Pons (tissue), 1 donor: ENCODE measurements at regions not wholly inside any gene's neighbourhood (a gene's known extent, or its start where the extent isn't known, plus 50 kb on each side); places are given as distances from the start of the nearest gene placed in this dataset.

Source experiments
- DNase-seq: peaks from one replicate; pipeline ENCODE4 v3.0.0-alpha.2; 2016; ENCODE audit warnings: low spot score

DNA sequence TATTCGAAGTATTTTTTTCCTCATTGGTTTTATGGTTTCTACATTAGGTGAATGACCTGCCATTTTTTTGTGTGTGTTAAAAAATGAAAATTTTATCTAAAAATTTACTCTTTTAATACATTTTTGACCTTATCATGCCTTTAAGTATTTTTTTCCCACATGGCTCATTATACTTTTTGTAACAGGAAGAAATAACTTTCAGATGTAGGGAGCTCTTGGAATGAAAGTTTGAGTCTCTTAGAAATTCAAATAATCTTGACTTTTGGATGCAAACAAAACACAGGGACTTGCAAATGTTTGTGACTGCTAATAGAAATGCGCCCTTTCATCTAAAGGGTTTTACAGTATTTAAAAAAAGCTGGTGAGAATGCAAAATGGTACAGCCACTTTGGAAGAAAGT is 457.9 kb downstream of the KLF5 start:
- no peak for DNase-seq

DNA sequence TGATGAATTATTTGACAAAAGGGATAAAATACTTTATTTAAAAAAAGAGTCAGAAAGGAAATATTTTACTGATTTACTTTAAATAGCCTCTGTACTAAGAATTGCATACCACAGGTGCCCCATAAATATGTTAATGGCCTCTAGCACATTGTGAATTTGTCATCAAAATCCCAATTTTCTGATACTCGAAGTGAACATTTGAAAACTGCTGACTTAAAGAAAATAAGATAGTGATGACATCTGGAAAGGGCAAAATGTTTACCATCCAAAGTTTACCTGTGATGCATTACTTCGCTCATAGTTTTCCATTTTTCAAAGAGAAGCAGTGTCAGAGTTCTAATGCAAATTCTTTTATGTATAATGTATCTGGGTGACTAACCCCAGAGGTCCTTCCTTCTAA is 455.4 kb downstream of the KLF5 start:
- no peak for DNase-seq

DNA sequence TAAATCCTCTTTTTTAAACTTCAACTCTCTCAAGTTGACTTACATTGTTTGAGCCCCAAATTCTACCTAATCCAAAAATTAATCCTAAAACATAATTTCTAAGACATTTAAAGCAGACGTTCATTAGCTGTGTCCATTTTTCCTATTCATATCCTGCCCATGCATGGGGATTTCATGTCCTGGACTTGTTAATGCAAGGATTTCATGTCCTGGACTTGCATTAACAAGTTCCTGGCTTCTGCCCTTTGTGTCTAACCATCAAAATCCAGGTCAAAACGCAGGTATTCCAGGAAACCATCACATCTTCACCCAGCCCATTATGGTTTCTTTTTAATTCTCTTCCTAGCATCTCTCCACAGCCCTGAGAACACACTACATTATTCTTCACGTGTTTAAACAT is 454.9 kb downstream of the KLF5 start:
- DNase-seq = no peak

- no peak for DNase-seq
Observed at GRCh38 chr13:73508841-73509240, 450.0 kb downstream of the KLF5 start.

DNA sequence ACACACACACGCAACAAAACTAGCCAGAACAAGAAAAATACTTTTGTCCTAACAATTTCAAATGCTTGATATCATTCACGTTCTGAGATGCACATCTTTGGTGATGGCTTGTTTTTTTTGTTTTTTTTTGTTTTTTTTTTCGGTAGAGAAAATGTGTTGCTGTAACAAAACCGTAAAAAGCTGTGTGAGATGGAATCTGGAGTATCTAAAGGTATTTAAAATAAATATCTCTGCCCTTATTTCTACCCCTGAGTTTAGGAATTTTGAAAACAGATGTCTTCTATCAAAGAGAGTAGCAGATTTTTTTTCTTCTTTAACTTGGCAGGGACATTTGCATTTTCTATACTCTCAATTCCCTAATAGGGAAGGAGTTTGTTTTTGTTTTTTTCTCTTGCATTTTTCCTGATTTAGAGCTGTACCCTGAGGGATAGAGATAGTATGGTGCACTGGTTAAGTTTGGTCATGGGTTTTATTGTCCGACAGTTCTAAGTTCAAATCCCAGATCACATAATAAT is 446.6 kb downstream of the KLF5 start:
- DNase-seq = no peak

DNA sequence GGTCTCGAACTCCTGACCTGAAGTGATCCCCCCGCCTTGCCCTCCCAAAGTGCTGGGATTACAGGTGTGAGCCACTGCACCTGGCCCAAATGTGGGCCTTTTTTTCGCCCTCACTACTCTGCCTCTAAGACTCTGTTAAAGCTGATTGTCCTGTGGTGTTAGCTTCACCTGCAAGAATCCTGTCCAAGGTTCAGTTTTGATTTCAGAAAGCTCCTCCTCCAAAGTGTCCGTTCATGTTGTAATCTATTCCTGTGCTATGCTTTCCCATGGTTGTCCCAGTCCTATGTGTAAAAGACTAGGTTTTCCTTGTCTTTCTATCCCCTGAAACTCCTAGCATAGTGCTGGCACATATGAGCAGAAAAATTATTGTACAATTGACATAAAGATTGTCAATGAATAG is 440.9 kb downstream of the KLF5 start:
- no peak for DNase-seq

DNA sequence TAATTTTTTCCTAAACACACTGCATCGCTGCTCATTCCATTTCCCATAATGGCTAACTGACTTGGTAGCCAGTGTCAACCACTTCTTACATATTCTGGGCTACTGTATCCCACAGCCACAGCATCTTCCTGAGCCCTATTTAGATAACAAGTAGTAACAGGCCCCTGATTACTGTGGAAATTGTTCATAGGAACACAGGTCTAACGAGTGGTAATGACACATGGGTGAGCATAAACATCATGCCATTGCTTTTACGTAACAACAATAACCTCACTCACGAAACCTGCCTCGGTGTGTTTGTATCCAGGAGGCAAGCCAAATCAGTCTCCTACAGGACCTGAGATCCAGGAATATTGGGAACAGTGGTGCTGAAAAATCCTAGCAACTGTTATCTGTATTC is 438.6 kb downstream of the KLF5 start:
- DNase-seq = no peak

DNA sequence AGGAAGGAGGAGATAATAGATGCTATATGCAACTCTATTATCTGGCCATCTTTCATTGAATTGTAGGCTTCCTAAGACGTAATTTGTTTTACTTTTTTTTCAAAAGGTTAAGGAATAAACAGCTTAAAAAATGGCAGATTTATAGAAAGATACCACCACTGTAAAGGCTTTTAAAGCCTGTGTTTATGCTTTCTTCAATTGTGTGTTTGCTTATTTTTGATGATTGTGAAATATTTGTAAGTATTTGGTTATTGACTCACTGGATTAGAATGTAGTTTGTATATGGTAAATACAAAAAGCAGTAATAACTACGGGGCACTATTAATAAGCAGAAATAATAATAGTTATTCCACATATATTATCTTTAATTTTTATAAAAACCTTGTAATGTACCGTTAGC is 437.9 kb downstream of the KLF5 start:
- DNase-seq = no peak

GRCh38 chr13:73492811-73493210 is 434.0 kb downstream of the KLF5 start:
- DNase-seq = no peak

- DNase-seq = no peak
Observed at GRCh38 chr13:73482556-73482955, 423.8 kb downstream of the KLF5 start.

- DNase-seq = no peak
Observed at GRCh38 chr13:73481886-73482445, 423.2 kb downstream of the KLF5 start.

DNA sequence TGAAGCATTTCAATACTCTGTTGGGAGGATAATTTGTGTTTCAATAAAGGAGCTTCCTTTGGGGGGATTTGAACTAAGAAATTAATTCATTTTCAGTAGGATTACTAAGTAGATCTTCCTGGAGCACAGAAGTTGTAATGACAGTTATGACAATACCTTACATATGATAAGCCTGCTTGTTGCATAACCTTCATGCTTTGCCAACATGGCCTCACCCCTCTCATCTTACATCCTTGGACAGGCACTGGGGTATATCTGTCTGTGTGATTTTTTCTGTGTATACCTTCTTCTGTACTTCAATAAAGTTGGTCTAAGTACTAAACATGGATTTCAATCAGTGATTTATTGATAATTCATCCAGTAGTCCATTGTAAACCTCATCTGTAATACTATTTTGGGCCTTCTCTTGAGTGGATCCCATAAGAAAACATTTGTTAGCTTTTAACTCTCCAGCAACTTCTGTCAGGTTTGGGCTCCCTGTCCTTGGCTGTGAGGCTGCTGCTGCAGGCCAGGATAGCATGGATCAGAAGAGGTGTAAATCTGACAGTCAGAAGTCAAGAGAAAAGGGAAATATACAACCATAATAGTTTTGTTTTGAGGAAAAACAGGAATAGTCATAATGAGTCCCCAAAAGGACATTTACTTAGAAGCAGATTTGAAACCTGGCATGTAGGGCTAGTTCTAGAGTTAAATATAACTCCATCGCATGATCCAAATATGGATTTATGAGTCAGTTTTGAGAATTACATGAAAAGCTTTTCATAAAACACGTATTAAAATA is 422.2 kb downstream of the KLF5 start:
- no peak for DNase-seq

GRCh38 chr13:73479856-73480255 is 421.1 kb downstream of the KLF5 start:
- no peak for DNase-seq

DNA sequence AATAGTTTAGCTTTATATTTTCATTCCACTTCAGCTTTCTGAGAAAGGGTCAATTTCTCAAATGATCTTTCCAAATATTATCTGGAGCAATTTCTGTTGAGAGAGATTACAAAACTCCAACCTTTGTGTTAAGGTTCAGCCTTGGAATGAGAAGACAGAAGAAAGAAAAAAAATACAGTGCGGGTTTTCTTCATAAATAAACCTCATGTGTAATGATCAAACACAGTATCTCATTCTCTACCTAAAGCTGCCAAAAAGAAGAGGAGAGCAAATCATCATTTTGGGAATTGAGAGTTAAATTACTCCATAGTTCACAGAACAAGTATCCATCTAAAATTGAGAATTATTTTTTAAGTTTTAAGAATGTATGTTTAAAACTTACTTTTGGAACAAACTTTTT is 420.5 kb downstream of the KLF5 start:
- DNase-seq = no peak

DNA sequence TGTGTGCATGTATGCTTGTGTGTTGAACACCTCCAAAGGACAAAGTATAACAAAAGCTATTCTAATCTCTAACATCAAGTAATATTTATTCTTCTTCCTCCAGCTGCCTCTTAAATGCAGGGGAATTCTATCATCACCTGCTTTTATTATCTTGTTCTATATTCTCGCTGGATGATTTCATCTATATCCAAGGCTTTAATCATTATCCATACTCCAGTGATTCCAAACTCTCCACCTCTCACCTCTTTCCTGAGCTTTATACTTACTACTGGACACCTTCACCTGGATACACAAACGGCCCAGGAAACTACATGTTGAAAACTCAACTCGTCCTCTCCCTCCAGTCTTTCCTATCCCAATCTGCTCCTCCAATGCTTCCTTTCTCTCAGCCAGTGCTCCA is 418.6 kb downstream of the KLF5 start:
- DNase-seq = no peak

DNA sequence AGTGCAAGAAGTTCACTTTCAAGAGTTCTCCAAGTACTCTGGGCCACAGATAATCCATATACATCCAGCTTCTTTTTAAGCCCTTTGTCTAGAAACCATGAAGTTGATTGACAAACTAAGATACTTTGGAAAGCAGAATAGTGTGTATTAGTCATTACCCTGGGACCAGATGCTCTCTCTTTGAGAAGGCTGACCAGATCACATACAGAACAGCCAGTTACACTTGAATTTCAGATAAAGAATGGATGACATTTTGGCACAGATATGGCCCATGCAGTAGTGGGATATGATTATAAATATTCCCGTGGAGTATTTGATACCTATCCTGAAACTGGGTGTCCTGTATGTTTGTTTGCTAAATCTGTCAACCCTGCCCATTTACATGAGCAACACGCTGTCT is 414.2 kb downstream of the KLF5 start:
- DNase-seq = no peak

- no peak for DNase-seq
Observed at GRCh38 chr13:73467125-73467524, 408.3 kb downstream of the KLF5 start.

DNA sequence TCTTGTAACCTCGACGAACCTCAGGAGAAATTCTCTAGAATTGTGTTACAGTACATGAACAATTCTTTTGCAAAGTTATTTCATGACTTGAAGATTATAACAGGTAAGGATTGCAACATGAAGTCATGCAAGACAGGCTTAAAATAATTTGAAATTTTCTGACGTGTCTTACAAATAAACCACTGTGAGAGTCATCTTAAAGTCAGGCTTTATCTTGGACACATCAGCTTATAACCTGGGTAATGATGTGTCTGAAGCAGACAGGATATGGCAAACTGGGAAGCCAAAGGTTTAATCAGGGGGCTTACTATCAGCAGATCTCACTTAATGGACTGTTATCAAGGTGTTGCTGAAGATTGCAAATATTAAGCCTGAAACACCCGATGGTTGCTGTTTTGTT is 407.8 kb downstream of the KLF5 start:
- no peak for DNase-seq

GRCh38 chr13:73465617-73465971 is 406.8 kb downstream of the KLF5 start:
- no peak for DNase-seq

DNA sequence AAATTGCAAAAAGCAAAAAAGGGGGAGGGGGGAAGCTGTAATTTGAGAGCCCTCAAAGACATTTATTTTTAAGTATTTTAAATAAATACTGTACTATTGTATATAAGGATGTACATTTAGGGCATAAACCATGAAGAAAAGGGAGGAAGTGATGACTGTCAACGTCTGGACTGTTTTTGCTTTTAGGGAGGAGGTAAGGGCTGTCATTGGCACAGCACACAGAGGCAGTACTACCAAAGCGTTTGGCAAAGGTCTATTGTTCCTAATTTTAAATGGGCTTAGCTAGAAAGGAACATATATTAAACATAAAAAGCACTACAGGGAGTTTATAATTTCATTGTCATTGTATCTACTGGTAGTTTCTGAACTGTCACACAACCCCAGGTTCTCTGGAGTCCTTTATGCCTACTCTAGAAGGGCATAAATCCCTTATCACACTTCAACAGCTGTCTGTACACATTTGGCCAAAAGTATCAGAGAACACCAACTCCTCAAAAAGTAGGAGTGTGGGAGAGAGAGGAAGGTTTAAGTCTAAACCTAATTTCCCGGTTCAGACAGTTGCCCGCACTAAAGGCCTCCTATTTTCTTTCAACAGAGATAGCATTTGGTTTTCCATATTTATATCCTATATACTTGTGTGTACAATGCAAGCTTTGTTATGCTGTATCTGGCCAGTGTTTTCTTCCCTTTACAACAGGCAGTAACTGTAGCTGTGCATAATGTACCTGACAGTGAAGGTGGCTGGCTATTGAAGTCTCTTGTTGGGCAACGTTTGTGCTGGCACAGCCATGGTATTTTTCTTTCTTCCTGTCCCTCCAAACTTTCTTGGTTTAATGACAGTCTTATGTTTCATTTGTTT is 406.2 kb downstream of the KLF5 start:
- no peak for DNase-seq

- DNase-seq = no peak
Observed at GRCh38 chr13:73462241-73462640, 403.4 kb downstream of the KLF5 start.

GRCh38 chr13:73451221-73452029 is 392.6 kb downstream of the KLF5 start:
- no peak for DNase-seq
